ENCODE measurements at regions not wholly inside any gene's neighbourhood (a gene's known extent, or its start where the extent isn't known, plus 50 kb on each side); places are given as distances from the start of the nearest gene placed in this dataset.

DNA sequence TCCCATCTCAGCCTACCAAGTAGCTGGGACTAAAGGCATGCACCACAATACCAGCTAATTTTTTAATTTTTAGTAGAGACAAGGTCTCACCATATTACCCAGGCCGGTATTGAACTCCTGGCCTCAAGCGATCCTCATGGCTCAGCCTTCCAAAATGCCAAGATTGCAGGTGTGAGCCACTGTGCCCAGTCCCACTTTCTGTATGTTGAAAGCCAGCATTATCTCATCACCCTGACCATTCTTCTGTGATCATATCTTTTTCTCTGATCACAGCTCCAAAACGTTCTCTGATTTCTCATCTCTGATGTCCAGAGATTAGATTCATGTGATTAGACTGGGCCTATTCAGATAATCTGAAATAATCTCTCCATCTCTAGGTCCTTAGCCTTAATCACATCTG lies 337.7 kb downstream of the TPBG start:
- no peak for TF ChIP-seq POLR2AphosphoS5 (IDR thresholded peaks at IDR 0.05)
- TF ChIP-seq, protein P1, sequence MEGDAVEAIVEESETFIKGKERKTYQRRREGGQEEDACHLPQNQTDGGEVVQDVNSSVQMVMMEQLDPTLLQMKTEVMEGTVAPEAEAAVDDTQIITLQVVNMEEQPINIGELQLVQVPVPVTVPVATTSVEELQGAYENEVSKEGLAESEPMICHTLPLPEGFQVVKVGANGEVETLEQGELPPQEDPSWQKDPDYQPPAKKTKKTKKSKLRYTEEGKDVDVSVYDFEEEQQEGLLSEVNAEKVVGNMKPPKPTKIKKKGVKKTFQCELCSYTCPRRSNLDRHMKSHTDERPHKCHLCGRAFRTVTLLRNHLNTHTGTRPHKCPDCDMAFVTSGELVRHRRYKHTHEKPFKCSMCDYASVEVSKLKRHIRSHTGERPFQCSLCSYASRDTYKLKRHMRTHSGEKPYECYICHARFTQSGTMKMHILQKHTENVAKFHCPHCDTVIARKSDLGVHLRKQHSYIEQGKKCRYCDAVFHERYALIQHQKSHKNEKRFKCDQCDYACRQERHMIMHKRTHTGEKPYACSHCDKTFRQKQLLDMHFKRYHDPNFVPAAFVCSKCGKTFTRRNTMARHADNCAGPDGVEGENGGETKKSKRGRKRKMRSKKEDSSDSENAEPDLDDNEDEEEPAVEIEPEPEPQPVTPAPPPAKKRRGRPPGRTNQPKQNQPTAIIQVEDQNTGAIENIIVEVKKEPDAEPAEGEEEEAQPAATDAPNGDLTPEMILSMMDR (IDR thresholded peaks at IDR 0.05): no peak

All from breast epithelium (tissue), 3 donors.